ENCODE measurements at regions not wholly inside any gene's neighbourhood (a gene's known extent, or its start where the extent isn't known, plus 50 kb on each side); places are given as distances from the start of the nearest gene placed in this dataset.

DNA sequence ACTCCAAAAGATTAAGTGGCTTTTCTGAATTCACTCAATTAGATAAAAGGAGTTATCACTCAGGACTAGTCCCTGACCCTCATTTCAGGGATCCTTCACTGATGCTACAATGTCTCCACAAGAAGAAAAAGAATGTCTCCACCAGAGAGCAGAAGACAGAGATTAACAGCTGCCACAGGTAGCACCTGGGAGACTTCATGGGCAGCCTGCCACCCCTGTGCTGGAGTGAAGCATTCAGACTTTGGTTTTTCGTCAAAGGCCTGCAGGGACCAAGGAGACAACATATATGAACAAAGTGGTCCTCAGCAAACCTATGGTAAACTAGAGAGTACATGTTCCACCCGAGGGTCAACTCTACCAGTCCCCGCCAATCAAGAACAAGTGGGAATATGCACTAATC lies 197.0 kb upstream of the ACVR2A start:
- Histone ChIP-seq H3K27me3 (no peaks in the 10 kb centered on the region), H3K4me3 (no peak overlapping the region), H3K9me3 (replicated peaks in 1 of 3) (no peaks in the 10 kb centered on the region), H3K4me1 (replicated peaks in 1 of 2) (no peaks in the 10 kb centered on the region), H3K27ac (no peak overlapping the region), H3K36me3 (replicated peaks in 1 of 2) (no peaks in the 10 kb centered on the region)
- intact Hi-C loops (cut with DNase I), result no loop called here
- WGBS, 4 donors, result 88 to 94% (median 93%) methylated on average over 3 of the region's 3 CpGs
- TF ChIP-seq POLR2A (IDR thresholded peaks at IDR 0.05), result no peak
- TF ChIP-seq, protein P1, sequence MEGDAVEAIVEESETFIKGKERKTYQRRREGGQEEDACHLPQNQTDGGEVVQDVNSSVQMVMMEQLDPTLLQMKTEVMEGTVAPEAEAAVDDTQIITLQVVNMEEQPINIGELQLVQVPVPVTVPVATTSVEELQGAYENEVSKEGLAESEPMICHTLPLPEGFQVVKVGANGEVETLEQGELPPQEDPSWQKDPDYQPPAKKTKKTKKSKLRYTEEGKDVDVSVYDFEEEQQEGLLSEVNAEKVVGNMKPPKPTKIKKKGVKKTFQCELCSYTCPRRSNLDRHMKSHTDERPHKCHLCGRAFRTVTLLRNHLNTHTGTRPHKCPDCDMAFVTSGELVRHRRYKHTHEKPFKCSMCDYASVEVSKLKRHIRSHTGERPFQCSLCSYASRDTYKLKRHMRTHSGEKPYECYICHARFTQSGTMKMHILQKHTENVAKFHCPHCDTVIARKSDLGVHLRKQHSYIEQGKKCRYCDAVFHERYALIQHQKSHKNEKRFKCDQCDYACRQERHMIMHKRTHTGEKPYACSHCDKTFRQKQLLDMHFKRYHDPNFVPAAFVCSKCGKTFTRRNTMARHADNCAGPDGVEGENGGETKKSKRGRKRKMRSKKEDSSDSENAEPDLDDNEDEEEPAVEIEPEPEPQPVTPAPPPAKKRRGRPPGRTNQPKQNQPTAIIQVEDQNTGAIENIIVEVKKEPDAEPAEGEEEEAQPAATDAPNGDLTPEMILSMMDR (IDR thresholded peaks at IDR 0.05), result no peak
- DNase-seq, result no peak

DNA sequence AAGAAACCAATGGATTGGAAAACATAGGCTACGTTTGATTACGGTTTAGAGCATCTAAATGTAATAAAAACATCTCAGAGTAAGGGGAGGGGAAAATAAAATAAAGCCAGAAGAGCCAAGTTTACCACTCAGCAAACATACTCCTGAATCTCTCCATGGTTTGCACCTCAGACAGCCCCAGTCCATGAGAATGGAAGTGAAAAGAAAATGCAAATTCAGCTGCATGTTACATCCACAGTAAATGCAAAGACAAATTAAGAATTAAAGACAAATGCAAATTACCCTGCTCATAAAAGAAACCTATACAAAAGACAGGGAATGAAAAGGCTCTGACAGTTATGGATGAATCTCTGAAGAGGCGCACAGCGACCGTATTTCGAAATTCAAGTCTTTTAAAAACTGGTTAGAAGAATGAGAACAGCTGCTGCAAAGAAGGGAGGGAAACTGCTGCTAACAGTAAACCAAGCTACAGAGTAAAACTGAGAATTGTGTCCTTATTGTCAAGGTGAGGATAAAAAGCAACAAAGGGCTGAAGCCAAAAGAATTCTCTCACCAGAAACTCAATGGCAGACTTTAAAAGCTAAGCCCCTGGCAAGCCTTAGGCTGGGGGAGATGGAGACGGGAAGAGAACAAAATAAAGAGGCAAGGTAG lies 197.9 kb upstream of the ACVR2A start:
- no peaks in the 10 kb centered on the region for H3K27me3 ChIP-seq
- H3K4me1 ChIP-seq (replicated peaks in 1 of 2), result no peaks in the 10 kb centered on the region
- H3K4me3 ChIP-seq, result no peak overlapping the region
- no peaks in the 10 kb centered on the region for H3K36me3 ChIP-seq (replicated peaks in 1 of 2)
- H3K9me3 ChIP-seq (replicated peaks in 1 of 3), result no peaks in the 10 kb centered on the region
- TF ChIP-seq, protein P1 (IDR thresholded peaks at IDR 0.05), result no peak
- no peak for TF ChIP-seq POLR2A (IDR thresholded peaks at IDR 0.05)
- no peak overlapping the region for H3K27ac ChIP-seq
- WGBS, 4 donors, result 81 to 85% (median 82%) methylated on average over 7 of the region's 7 CpGs
- no peak for DNase-seq
- intact Hi-C loops (cut with DNase I), result no loop called here

DNA sequence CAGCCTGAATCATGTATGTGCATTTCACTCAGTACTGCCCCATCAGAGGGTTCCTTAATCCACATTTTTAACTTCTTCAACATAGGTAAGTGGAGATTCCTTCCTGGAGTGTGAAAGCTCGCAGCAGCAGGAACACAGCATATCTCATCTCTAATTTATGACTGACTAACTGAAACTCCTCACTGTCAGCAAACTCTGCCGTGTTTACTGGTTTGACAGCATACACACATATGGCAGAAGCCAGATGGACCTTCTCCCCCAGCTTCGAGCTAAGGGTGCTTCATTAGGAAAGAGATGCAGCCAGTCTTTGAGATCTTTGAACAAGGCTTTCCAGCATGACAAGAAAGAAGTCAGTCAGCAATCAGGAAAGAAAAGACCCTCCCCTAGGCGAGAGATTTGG lies 200.3 kb upstream of the ACVR2A start:
- no peak overlapping the region for H3K4me3 ChIP-seq
- H3K36me3 ChIP-seq (replicated peaks in 1 of 2), result no peaks in the 10 kb centered on the region
- no peak for DNase-seq
- no peaks in the 10 kb centered on the region for H3K9me3 ChIP-seq (replicated peaks in 1 of 3)
- TF ChIP-seq POLR2A (IDR thresholded peaks at IDR 0.05), result no peak
- TF ChIP-seq, protein P1 (IDR thresholded peaks at IDR 0.05), result no peak
- WGBS, 4 donors, result 38 to 49% (median 40%) methylated on average over 4 of the region's 4 CpGs
- intact Hi-C loops (cut with DNase I), result no loop called here
- no peak overlapping the region for H3K27ac ChIP-seq
- H3K27me3 ChIP-seq, result no peaks in the 10 kb centered on the region
- H3K4me1 ChIP-seq (replicated peaks in 1 of 2), result no peaks in the 10 kb centered on the region

DNA sequence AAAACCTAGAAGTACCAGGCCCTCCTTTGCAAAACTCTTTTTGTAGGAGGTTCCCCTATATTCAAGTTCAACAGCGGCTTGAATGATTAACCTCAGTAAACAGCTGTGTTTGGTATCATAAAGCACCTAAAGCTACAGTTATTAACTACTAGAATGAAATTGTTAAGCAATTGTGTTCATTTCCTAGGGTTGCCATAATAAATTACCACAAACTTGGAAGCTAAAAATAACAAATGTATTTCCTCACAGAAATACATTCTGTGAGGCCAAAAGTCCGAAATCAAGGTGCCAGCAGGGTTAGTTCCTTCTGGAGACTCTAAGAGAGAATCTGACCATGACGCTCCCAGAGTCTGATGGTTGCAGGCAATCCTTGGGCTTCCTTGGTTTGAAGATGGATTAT lies 202.1 kb upstream of the ACVR2A start:
- intact Hi-C loops (cut with DNase I), result no loop called here

More for the DNA sequence above, 202.1 kb upstream of the ACVR2A start:
- TF ChIP-seq, protein P1 (IDR thresholded peaks at IDR 0.05), result no peak
- no peak for TF ChIP-seq POLR2A (IDR thresholded peaks at IDR 0.05)
- DNase-seq, result no peak
- no peaks in the 10 kb centered on the region for H3K9me3 ChIP-seq (replicated peaks in 1 of 3)
- 77 to 89% (median 83%) methylated on average over 3 of the region's 3 CpGs for WGBS, 4 donors
- H3K4me3 ChIP-seq, result no peak overlapping the region
- H3K27ac ChIP-seq, result no peak overlapping the region
- H3K27me3 ChIP-seq, result no peaks in the 10 kb centered on the region
- H3K4me1 ChIP-seq (replicated peaks in 1 of 2), result no peaks in the 10 kb centered on the region
- H3K36me3 ChIP-seq (replicated peaks in 1 of 2), result no peaks in the 10 kb centered on the region
